GM12878 (cell line): ENCODE measurements at regions not wholly inside any gene's neighbourhood (a gene's known extent, or its start where the extent isn't known, plus 50 kb on each side); places are given as distances from the start of the nearest gene placed in this dataset.

Source experiments
- ATAC-seq: fragments of 200-7000 bp; cut with Tn5 transposase; 3 replicates; pipeline ENCODE4 v1.9.1; 2020; ENCODE audit warnings: mild to moderate bottlenecking, moderate library complexity
- BruUV-seq: library from RNA; stranded (reverse); fragments of 400-500 nt; replicated peaks from 2 replicates; lab custom pipeline; 2021; lab: Mats Ljungman, UMichigan
- CTCF ChIA-PET: fragments of 300-600 bp; sonication (Branson Sonifier 250); formaldehyde crosslinking; extraction: SDS; loops from one replicate; lab custom pipeline; 2021; ENCODE audit warnings: inconsistent platforms; lab: Yijun Ruan, JAX
- POLR2A ChIA-PET: fragments of 350-600 bp; formaldehyde crosslinking; extraction: SDS; loops from one replicate; lab custom pipeline; 2021; ENCODE audit warnings: inconsistent platforms; lab: Charles Lee
- RAD21 ChIA-PET: fragments of 300-600 bp; sonication (Branson Sonifier 250); formaldehyde crosslinking; loops from one replicate; lab custom pipeline; 2023; ENCODE audit warnings: antibody characterized with exemption; ENCODE audit not compliant: unreplicated experiment; lab: Charles Lee
- SMC1A ChIA-PET: fragments of 300-600 bp; sonication (Branson Sonifier 250); formaldehyde crosslinking; loops from one replicate; lab custom pipeline; 2023; ENCODE audit not compliant: unreplicated experiment, uncharacterized antibody; lab: Charles Lee
- DNase-seq: peaks from one replicate; pipeline ENCODE4 v3.0.0-alpha.2; 2011; ENCODE audit warnings: low read depth, low spot score
- FAIRE-seq: peaks from 3 replicates; lab custom pipeline; 2011; peaks lifted over from hg19 to GRCh38; lab: Jason Lieb, UNC
- H2AFZ ChIP-seq: 2 replicates; pipeline ENCODE4 v1.6.0; 2011; ENCODE audit warnings: low read depth, low read length, control low read depth; ENCODE audit not compliant: control insufficient read depth
- H3K27ac ChIP-seq: 2 replicates; pipeline ENCODE4 v1.5.1; 2011; ENCODE audit warnings: control low read depth; ENCODE audit not compliant: control insufficient read depth, insufficient read depth
- H3K27me3 ChIP-seq, 2 experiments: replicated peaks in 1 of 2; 2 replicates each; pipeline versions ENCODE4 v1.6.0 to v1.6.1; 2011; ENCODE audit warnings: low read length in 1 of 2; ENCODE audit not compliant: control insufficient read depth in 2 of 2, insufficient read depth in 2 of 2
- H3K36me3 ChIP-seq, 2 experiments: 2 replicates each; pipeline ENCODE4 v1.5.1; 2011; ENCODE audit warnings: low read length in 1 of 2; ENCODE audit not compliant: control insufficient read depth in 2 of 2, insufficient read depth in 2 of 2
- H3K4me1 ChIP-seq: 2 replicates; pipeline ENCODE4 v1.6.1; 2011; ENCODE audit warnings: mild to moderate bottlenecking, low read length, moderate library complexity, mixed read lengths; ENCODE audit not compliant: control insufficient read depth, insufficient read depth
- H3K4me2 ChIP-seq: 2 replicates; pipeline ENCODE4 v1.6.0; 2011; ENCODE audit warnings: control low read depth; ENCODE audit not compliant: control insufficient read depth, insufficient read depth
- H3K4me3 ChIP-seq: fragments of 200-600 bp; sonication (generic); 2 replicates; pipeline ENCODE4 v1.5.1; 2016
- H3K79me2 ChIP-seq: 2 replicates; pipeline ENCODE4 v1.6.0; 2011; ENCODE audit warnings: low read length; ENCODE audit not compliant: control insufficient read depth, insufficient read depth
- H3K9ac ChIP-seq: 2 replicates; pipeline ENCODE4 v1.8.0; 2011; ENCODE audit warnings: low read length, control low read depth, mixed read lengths; ENCODE audit not compliant: control insufficient read depth, insufficient read depth
- H3K9me3 ChIP-seq: replicated peaks from 3 replicates; pipeline ENCODE4 v1.5.1; 2011; ENCODE audit warnings: mild to moderate bottlenecking, low read length; ENCODE audit not compliant: control insufficient read depth, insufficient read depth
- H4K20me1 ChIP-seq: 2 replicates; pipeline ENCODE4 v1.6.0; 2011; ENCODE audit not compliant: control insufficient read depth, insufficient read depth
- BCL11A ChIP-seq: IDR thresholded peaks from 2 replicates; pipeline ENCODE4 v1.6.1; 2011; ENCODE audit warnings: low read depth, low read length
- CHD4 ChIP-seq: fragments of 200-600 bp; sonication (generic); IDR thresholded peaks from 2 replicates; pipeline ENCODE4 v1.6.1; 2016; ENCODE audit warnings: mild to moderate bottlenecking
- CREM ChIP-seq: IDR thresholded peaks from 2 replicates; pipeline ENCODE4 v1.6.1; 2014; ENCODE audit warnings: antibody characterized with exemption, low read depth
- DPF2 ChIP-seq: fragments of 450-650 bp; IDR thresholded peaks from 2 replicates; pipeline ENCODE4 v1.6.1; 2017; ENCODE audit warnings: mild to moderate bottlenecking
- EP300 ChIP-seq, 2 experiments: fragments of 150-350 bp in 1 of 2; IDR thresholded peaks; 2 replicates each; pipeline ENCODE4 v1.6.1; 2011 to 2012; ENCODE audit warnings: low read depth in 2 of 2, low read length in 2 of 2, borderline replicate concordance in 1 of 2, improper control_type of control experiment in 1 of 2, inconsistent platforms in 1 of 2; ENCODE audit not compliant: control insufficient read depth in 1 of 2
- HCFC1 ChIP-seq: fragments of 150-350 bp; IDR thresholded peaks from 2 replicates; pipeline ENCODE4 v1.6.1; 2014; ENCODE audit warnings: low read length
- HDAC6 ChIP-seq: fragments of 200-600 bp; sonication (generic); IDR thresholded peaks from one replicate; pipeline ENCODE4 v1.8.0; 2017; ENCODE audit warnings: antibody characterized with exemption; ENCODE audit not compliant: unreplicated experiment
- IKZF1 ChIP-seq: fragments of 450-650 bp; conservative IDR thresholded peaks from 2 replicates; pipeline ENCODE4 v1.6.1; 2017; ENCODE audit warnings: antibody characterized with exemption, mild to moderate bottlenecking
- IKZF2 ChIP-seq, 2 experiments: fragments of 450-650 bp; IDR thresholded peaks; 2 replicates each; pipeline ENCODE4 v1.6.1; 2017; ENCODE audit warnings: mild to moderate bottlenecking in 2 of 2, moderate library complexity in 2 of 2
- MAX ChIP-seq: IDR thresholded peaks from 2 replicates; pipeline ENCODE4 v1.6.1; 2012; ENCODE audit warnings: low read depth, low read length, improper control_type of control experiment
- NFXL1 ChIP-seq: fragments of 450-650 bp; IDR thresholded peaks from 2 replicates; pipeline ENCODE4 v1.6.1; 2017; ENCODE audit warnings: antibody characterized with exemption, mild to moderate bottlenecking, borderline replicate concordance
- RELA ChIP-seq: fragments of 450-650 bp; IDR thresholded peaks from 2 replicates; pipeline ENCODE4 v1.8.0; 2014; ENCODE audit warnings: borderline replicate concordance; ENCODE audit not compliant: partially characterized antibody
- SREBF1 ChIP-seq: IDR thresholded peaks from 2 replicates; pipeline ENCODE4 v1.6.1; 2012; ENCODE audit warnings: mild to moderate bottlenecking, low read length
- SUPT20H ChIP-seq: IDR thresholded peaks from 2 replicates; pipeline ENCODE4 v1.6.1; 2011; ENCODE audit warnings: low read depth, mild to moderate bottlenecking, low read length, moderate library complexity, borderline replicate concordance; ENCODE audit not compliant: control insufficient read depth
- SUZ12 ChIP-seq: fragments of 200-600 bp; sonication (generic); IDR thresholded peaks from one replicate; pipeline ENCODE4 v1.6.1; 2018; ENCODE audit warnings: antibody characterized with exemption, mild to moderate bottlenecking; ENCODE audit not compliant: unreplicated experiment
- WGBS: methylation state at CpG from one replicate; pipeline ENCODE4 v1.1.6; 2016; ENCODE audit warnings: low lambda C conversion rate; ENCODE audit not compliant: insufficient replicate concordance, insufficient coverage; ENCODE audit errors: missing lambda C conversion rate; 5-methylcytosine and 5-hydroxymethylcytosine counted together
- in situ Hi-C: fragments of 300-500 bp; cut with MboI; formaldehyde crosslinking; loops from 9 replicates; pipeline ENCODE4 v1.14.3; 2018; ENCODE audit warnings: mixed read lengths
- intact Hi-C: fragments of 100-400 bp; cut with micrococcal nuclease; formaldehyde crosslinking; loops from one replicate; pipeline ENCODE4 v1.14.2; 2022; ENCODE audit not compliant: unreplicated experiment
- TF ChIP-seq, protein P1 (sequence below): fragments of 450-650 bp; IDR thresholded peaks from 2 replicates; pipeline ENCODE4 v1.6.1; 2017; ENCODE audit warnings: antibody characterized with exemption, mild to moderate bottlenecking, moderate library complexity
- TF ChIP-seq, protein P2 (sequence below): IDR thresholded peaks from 2 replicates; pipeline ENCODE4 v1.6.1; 2011; ENCODE audit warnings: borderline replicate concordance, low read depth, mild to moderate bottlenecking, moderate library complexity, mixed read lengths, low read length; ENCODE audit not compliant: insufficient read depth; ENCODE audit errors: extremely low read length
- TF ChIP-seq, protein P3 (sequence below): fragments of 450-650 bp; IDR thresholded peaks from 2 replicates; pipeline ENCODE4 v1.6.1; 2017; ENCODE audit warnings: low read depth, mild to moderate bottlenecking, moderate library complexity

DNA sequence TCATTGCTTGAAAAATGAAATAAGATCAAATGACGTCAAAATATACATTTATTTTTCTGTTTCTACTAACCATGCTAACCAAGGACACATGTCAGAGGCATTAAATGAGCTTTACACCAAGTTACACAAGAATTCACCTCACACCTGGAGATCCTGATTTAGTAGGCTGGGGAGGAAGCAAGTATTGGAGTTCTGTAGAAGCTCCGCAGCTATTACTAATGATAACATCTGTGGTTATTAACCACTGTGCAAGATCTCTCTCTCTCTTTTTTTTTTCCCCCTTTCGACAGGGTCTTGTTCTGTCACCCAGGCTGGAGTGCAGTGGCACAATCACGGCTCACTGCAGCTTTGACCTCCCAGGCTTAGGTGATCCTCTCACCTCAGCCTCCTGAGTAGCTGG, 104.0 kb downstream of the ZNF22 start:
- ATAC-seq = no peak
- POLR2A ChIA-PET = no interaction called here
- CTCF ChIA-PET = interaction anchor here (0.6 kb wide), 2 partner anchors 339 to 561 kb away, joined by 3 read pairs; no protein-coding TSS in a partner anchor
- no peak for TF ChIP-seq HDAC6
- TF ChIP-seq EP300 (IDR thresholded peaks at IDR 0.05; ENCODE audit: borderline replicate concordance in 1 of 2, control insufficient read depth in 1 of 2, low read depth in 2 of 2, low read length in 2 of 2) = no peak
- TF ChIP-seq, protein P1, sequence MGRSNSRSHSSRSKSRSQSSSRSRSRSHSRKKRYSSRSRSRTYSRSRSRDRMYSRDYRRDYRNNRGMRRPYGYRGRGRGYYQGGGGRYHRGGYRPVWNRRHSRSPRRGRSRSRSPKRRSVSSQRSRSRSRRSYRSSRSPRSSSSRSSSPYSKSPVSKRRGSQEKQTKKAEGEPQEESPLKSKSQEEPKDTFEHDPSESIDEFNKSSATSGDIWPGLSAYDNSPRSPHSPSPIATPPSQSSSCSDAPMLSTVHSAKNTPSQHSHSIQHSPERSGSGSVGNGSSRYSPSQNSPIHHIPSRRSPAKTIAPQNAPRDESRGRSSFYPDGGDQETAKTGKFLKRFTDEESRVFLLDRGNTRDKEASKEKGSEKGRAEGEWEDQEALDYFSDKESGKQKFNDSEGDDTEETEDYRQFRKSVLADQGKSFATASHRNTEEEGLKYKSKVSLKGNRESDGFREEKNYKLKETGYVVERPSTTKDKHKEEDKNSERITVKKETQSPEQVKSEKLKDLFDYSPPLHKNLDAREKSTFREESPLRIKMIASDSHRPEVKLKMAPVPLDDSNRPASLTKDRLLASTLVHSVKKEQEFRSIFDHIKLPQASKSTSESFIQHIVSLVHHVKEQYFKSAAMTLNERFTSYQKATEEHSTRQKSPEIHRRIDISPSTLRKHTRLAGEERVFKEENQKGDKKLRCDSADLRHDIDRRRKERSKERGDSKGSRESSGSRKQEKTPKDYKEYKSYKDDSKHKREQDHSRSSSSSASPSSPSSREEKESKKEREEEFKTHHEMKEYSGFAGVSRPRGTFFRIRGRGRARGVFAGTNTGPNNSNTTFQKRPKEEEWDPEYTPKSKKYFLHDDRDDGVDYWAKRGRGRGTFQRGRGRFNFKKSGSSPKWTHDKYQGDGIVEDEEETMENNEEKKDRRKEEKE = no peak
- no peak for TF ChIP-seq HCFC1
- TF ChIP-seq IKZF2 (IDR thresholded peaks at IDR 0.05) = no peak
- TF ChIP-seq BCL11A = no peak
- TF ChIP-seq NFXL1 = no peak
- TF ChIP-seq, protein P2, sequence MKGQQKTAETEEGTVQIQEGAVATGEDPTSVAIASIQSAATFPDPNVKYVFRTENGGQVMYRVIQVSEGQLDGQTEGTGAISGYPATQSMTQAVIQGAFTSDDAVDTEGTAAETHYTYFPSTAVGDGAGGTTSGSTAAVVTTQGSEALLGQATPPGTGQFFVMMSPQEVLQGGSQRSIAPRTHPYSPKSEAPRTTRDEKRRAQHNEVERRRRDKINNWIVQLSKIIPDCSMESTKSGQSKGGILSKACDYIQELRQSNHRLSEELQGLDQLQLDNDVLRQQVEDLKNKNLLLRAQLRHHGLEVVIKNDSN = no peak
- no peak for TF ChIP-seq RELA
- no peak for TF ChIP-seq DPF2
- TF ChIP-seq IKZF1 = no peak
- TF ChIP-seq SREBF1 = no peak
- TF ChIP-seq CREM = no peak
- TF ChIP-seq SUZ12 = no peak
- TF ChIP-seq SUPT20H = no peak
- TF ChIP-seq, protein P3, sequence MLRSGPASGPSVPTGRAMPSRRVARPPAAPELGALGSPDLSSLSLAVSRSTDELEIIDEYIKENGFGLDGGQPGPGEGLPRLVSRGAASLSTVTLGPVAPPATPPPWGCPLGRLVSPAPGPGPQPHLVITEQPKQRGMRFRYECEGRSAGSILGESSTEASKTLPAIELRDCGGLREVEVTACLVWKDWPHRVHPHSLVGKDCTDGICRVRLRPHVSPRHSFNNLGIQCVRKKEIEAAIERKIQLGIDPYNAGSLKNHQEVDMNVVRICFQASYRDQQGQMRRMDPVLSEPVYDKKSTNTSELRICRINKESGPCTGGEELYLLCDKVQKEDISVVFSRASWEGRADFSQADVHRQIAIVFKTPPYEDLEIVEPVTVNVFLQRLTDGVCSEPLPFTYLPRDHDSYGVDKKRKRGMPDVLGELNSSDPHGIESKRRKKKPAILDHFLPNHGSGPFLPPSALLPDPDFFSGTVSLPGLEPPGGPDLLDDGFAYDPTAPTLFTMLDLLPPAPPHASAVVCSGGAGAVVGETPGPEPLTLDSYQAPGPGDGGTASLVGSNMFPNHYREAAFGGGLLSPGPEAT = no peak
- TF ChIP-seq CHD4 = no peak
- no peak for TF ChIP-seq MAX

More for the DNA sequence above, 104.0 kb downstream of the ZNF22 start:
- ChIA-PET RAD21 (no interaction called here), SMC1A (no interaction called here)
- no peak overlapping the region for H3K4me3 ChIP-seq
- H3K9ac ChIP-seq = no peak overlapping the region
- intact Hi-C loops (no loop called here), in situ Hi-C loops (no loop called here)
- no peaks in the 10 kb centered on the region for H3K79me2 ChIP-seq
- no peak overlapping the region for H3K4me2 ChIP-seq
- 13% methylated on average over 4 of the region's 4 CpGs for WGBS
- no peak overlapping the region for H3K27ac ChIP-seq
- H2AFZ ChIP-seq = no peak overlapping the region
- no peaks in the 10 kb centered on the region for H4K20me1 ChIP-seq
- DNase-seq = no peak
- no peaks in the 10 kb centered on the region for H3K9me3 ChIP-seq
- H3K4me1 ChIP-seq = no peaks in the 10 kb centered on the region
- no peaks in the 10 kb centered on the region for H3K36me3 ChIP-seq
- H3K27me3 ChIP-seq = no peaks in the 10 kb centered on the region; a peak in 1 of 4 replicates
- no TSS peak for BruUV-seq
- no peak for FAIRE-seq
